ENCODE measurements at regions not wholly inside any gene's neighbourhood (a gene's known extent, or its start where the extent isn't known, plus 50 kb on each side); places are given as distances from the start of the nearest gene placed in this dataset.
"Not testable (repeated sequence)": the region's sequence is repeated elsewhere in the genome, so short reads cannot be mapped to it uniquely, and the experiment has no call there.

GRCh38 chr1:83405789-83406188, 593.1 kb downstream of the TTLL7 start:
- FAIRE-seq; DNase-seq (ENCODE audit: low spot score): not testable (repeated sequence)

- not testable (repeated sequence) for FAIRE-seq; DNase-seq (ENCODE audit: low spot score)
These were observed 595.4 kb downstream of the TTLL7 start for GRCh38 chr1:83403500-83403899.

GRCh38 chr1:83401146-83401545, 597.8 kb downstream of the TTLL7 start:
- DNase-seq (ENCODE audit: low spot score); FAIRE-seq: not testable (repeated sequence)

GRCh38 chr1:83400173-83400572, 598.8 kb downstream of the TTLL7 start:
- FAIRE-seq; DNase-seq (ENCODE audit: low spot score): not testable (repeated sequence)

- not testable (repeated sequence) for DNase-seq (ENCODE audit: low spot score); FAIRE-seq
These were observed 600.8 kb downstream of the TTLL7 start for GRCh38 chr1:83398125-83398524.

GRCh38 chr1:83395130-83395529, 603.8 kb downstream of the TTLL7 start:
- DNase-seq (ENCODE audit: low spot score); FAIRE-seq: not testable (repeated sequence)

GRCh38 chr1:83386946-83387345, 612.0 kb downstream of the TTLL7 start:
- DNase-seq (ENCODE audit: low spot score) = not testable (repeated sequence)

GRCh38 chr1:83383107-83383506, 615.8 kb downstream of the TTLL7 start:
- DNase-seq (ENCODE audit: low spot score); FAIRE-seq: not testable (repeated sequence)

More at GRCh38 chr1:83386946-83387345, 612.0 kb downstream of the TTLL7 start:
- FAIRE-seq = not testable (repeated sequence)

GRCh38 chr1:83373018-83373417, 625.9 kb downstream of the TTLL7 start:
- not testable (repeated sequence) for DNase-seq (ENCODE audit: low spot score); FAIRE-seq

GRCh38 chr1:83369853-83370252, 629.1 kb downstream of the TTLL7 start:
- not testable (repeated sequence) for FAIRE-seq; DNase-seq (ENCODE audit: low spot score)

GRCh38 chr1:83365320-83365719, 633.6 kb downstream of the TTLL7 start:
- not testable (repeated sequence) for DNase-seq (ENCODE audit: low spot score); FAIRE-seq

GRCh38 chr1:83345375-83345774, 653.6 kb downstream of the TTLL7 start:
- FAIRE-seq; DNase-seq (ENCODE audit: low spot score): not testable (repeated sequence)

GRCh38 chr1:83343767-83344166, 655.2 kb downstream of the TTLL7 start:
- DNase-seq (ENCODE audit: low spot score); FAIRE-seq: not testable (repeated sequence)

- DNase-seq (ENCODE audit: low spot score) = not testable (repeated sequence)
These were observed 655.9 kb downstream of the TTLL7 start for GRCh38 chr1:83342995-83343394.

GRCh38 chr1:83332308-83332707, 666.6 kb downstream of the TTLL7 start:
- FAIRE-seq; DNase-seq (ENCODE audit: low spot score): not testable (repeated sequence)

More at GRCh38 chr1:83342995-83343394, 655.9 kb downstream of the TTLL7 start:
- not testable (repeated sequence) for FAIRE-seq

- FAIRE-seq = no peak
- no peak for DNase-seq (ENCODE audit: low spot score)
These were observed 680.6 kb downstream of the TTLL7 start for GRCh38 chr1:83318366-83318765.

GRCh38 chr1:83315446-83315845, 683.5 kb downstream of the TTLL7 start:
- DNase-seq (ENCODE audit: low spot score); FAIRE-seq: not testable (repeated sequence)

- DNase-seq (ENCODE audit: low spot score); FAIRE-seq: not testable (repeated sequence)
These were observed 688.8 kb downstream of the TTLL7 start for GRCh38 chr1:83310161-83310560.

- FAIRE-seq; DNase-seq (ENCODE audit: low spot score): not testable (repeated sequence)
These were observed 689.9 kb downstream of the TTLL7 start for GRCh38 chr1:83309035-83309434.

GRCh38 chr1:83306811-83307210, 692.1 kb downstream of the TTLL7 start:
- DNase-seq (ENCODE audit: low spot score); FAIRE-seq: not testable (repeated sequence)

GRCh38 chr1:83295594-83295993, 703.3 kb downstream of the TTLL7 start:
- FAIRE-seq; DNase-seq (ENCODE audit: low spot score): not testable (repeated sequence)

- DNase-seq (ENCODE audit: low spot score); FAIRE-seq: not testable (repeated sequence)
These were observed 711.5 kb downstream of the TTLL7 start for GRCh38 chr1:83287391-83287790.

GRCh38 chr1:83274656-83275055, 724.3 kb downstream of the TTLL7 start:
- DNase-seq (ENCODE audit: low spot score); FAIRE-seq: not testable (repeated sequence)

All from RCC 7860 (cell line).